ENCODE measurements at regions not wholly inside any gene's neighbourhood (a gene's known extent, or its start where the extent isn't known, plus 50 kb on each side); places are given as distances from the start of the nearest gene placed in this dataset.

DNA sequence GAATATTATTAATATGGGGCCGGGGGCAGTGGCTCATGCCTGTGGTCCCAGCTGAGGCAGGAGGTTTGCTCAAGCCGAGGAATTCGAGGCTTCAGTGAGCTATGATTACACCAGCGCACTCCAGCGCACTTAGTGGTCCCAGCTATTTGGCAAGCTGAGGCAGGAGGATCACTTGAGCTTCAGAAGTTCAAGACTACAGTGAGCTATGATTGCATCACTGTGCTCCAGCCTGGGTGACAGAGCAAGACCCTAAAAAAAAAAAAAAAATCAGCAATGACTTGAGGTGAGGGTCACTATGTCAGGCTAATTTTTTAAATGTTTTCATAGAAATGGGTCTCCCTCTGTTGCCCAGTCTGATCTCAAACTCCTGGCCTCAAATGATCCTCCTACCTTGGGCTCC, 243.4 kb downstream of the RBM19 start:
- H3K27ac ChIP-seq (ENCODE audit: poor library complexity, severe bottlenecking) = no peak overlapping the region
- DNase-seq (ENCODE audit: low spot score) (no peak), ATAC-seq (ENCODE audit: low read depth) (no peak)
- no peak overlapping the region for H3K4me3 ChIP-seq (ENCODE audit: severe bottlenecking)
- no peaks in the 10 kb centered on the region for H3K4me1 ChIP-seq (ENCODE audit: insufficient read depth, poor library complexity, severe bottlenecking)
- H3K36me3 ChIP-seq (ENCODE audit: low read depth) = no peaks in the 10 kb centered on the region
- H3K27me3 ChIP-seq (ENCODE audit: insufficient read depth, poor library complexity, severe bottlenecking) = peaks cover 20% of the 10 kb centered on the region
- H3K9me3 ChIP-seq (ENCODE audit: severe bottlenecking) = no peaks in the 10 kb centered on the region
- no peak for TF ChIP-seq CTCF (IDR thresholded peaks at IDR 0.05; ENCODE audit: poor library complexity, severe bottlenecking)

DNA sequence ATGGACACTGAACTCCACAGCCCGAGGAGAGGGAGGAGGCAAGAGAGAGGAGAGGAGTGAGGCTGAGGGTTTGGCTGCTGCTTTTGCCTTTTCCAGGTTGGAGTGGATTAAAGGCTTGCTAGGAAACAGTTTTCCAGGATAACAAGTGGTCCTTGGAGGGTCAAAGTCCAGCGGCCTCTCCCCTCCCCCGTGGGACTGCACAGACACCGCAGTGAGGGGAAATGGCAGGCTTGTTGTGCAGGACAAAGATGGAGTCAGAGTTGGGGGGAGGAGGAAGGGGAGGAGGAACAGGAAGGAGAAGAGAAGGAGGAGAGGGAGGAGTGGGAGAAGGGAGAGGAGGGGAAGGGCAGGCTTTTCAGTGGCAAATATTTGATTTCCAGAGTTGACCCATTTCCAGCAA, 245.5 kb downstream of the RBM19 start:
- no peak for ATAC-seq (ENCODE audit: low read depth)
- no peak for TF ChIP-seq CTCF (IDR thresholded peaks at IDR 0.05; ENCODE audit: poor library complexity, severe bottlenecking)
- H3K36me3 ChIP-seq (ENCODE audit: low read depth) = no peaks in the 10 kb centered on the region
- H3K4me3 ChIP-seq (ENCODE audit: severe bottlenecking) = no peak overlapping the region
- no peak overlapping the region for H3K27ac ChIP-seq (ENCODE audit: poor library complexity, severe bottlenecking)
- H3K27me3 ChIP-seq (ENCODE audit: insufficient read depth, poor library complexity, severe bottlenecking) = peaks cover 13% of the 10 kb centered on the region
- H3K4me1 ChIP-seq (ENCODE audit: insufficient read depth, poor library complexity, severe bottlenecking) = no peaks in the 10 kb centered on the region
- no peaks in the 10 kb centered on the region for H3K9me3 ChIP-seq (ENCODE audit: severe bottlenecking)
- no peak for DNase-seq (ENCODE audit: low spot score)

DNA sequence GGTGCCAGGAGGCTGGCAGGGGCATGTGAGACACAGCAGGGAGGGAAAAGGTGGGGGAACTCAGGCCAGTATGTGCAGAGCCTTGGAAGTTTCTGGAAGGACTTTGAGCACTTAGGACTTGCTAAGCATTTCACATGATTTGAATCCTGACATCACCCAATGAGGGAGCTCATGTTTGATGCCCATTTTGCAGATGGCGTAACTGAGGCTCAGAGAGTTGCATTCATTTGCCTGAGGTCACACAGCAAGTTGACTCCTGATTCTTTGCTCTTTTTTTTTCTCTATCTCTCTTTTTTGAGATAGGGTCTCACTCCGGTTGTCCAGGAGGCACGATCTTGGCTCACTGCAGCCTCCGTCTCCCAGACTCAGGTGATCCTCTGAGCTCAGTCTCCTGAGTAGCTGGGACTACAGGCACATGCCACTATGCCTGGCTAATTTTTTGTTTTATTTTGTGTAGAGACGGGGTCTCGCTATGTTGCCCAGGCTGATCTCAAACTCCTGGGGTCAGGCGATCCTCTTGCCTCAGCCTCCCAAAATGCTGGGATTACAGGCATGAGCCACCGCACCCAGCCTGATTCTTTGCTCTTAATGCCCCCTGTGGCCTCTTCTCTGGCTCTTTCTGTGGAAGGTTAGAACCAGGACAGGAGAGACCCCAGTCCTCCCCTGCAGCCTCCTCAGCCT, 246.1 kb downstream of the RBM19 start:
- ATAC-seq (ENCODE audit: low read depth) (no peak), DNase-seq (ENCODE audit: low spot score) (no peak)
- no peak for TF ChIP-seq CTCF (IDR thresholded peaks at IDR 0.05; ENCODE audit: poor library complexity, severe bottlenecking)
- no peaks in the 10 kb centered on the region for H3K9me3 ChIP-seq (ENCODE audit: severe bottlenecking)
- H3K36me3 ChIP-seq (ENCODE audit: low read depth) = no peaks in the 10 kb centered on the region
- H3K4me1 ChIP-seq (ENCODE audit: insufficient read depth, poor library complexity, severe bottlenecking) = no peaks in the 10 kb centered on the region
- no peak overlapping the region for H3K4me3 ChIP-seq (ENCODE audit: severe bottlenecking)
- no peak overlapping the region for H3K27ac ChIP-seq (ENCODE audit: poor library complexity, severe bottlenecking)
- H3K27me3 ChIP-seq (ENCODE audit: insufficient read depth, poor library complexity, severe bottlenecking) = peaks cover 7% of the 10 kb centered on the region

DNA sequence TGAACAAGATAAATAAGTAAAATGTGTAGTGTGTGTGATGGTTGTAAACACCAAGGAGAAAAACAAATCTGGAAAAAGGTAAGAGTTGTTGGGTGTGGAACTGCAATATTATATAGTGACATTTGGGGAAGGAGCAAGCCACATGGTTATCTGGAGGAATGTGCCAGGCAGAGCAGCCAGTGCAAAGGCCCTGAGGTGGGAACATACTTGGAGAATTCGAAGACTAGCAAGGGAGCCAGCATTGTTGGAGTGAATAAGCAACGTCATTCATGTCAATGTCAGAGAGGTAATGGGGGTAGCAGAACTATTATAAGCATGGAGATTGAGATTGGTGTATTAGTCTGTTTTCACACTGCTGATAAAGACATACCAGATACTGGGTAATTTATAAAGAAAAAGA, 241.5 kb upstream of the LHX5 start:
- Histone ChIP-seq H3K9me3 (ENCODE audit: severe bottlenecking) (no peaks in the 10 kb centered on the region), H3K4me1 (ENCODE audit: insufficient read depth, poor library complexity, severe bottlenecking) (no peaks in the 10 kb centered on the region)
- no peak for TF ChIP-seq CTCF (IDR thresholded peaks at IDR 0.05; ENCODE audit: poor library complexity, severe bottlenecking)

DNA sequence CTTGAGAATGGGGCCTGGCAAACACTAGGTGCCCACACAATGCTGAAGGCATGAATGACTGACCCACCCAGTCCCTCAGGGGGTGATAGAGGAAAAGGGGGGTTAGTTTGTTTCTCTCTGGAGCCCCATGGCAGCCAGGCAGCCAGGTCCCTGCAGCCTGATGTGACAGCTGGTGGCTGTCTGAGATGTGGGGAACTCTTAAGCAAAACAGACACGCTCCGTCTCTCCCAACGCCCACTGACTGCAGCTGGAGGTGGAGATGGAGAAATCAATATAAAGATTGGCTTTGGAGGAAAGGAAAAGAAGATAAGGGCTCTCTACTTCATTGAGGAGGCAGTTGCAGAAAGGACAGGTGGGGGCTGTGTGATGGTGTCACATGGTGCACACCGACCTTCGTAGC, 240.8 kb upstream of the LHX5 start:
- H3K27ac ChIP-seq (ENCODE audit: poor library complexity, severe bottlenecking) = no peak overlapping the region
- H3K9me3 ChIP-seq (ENCODE audit: severe bottlenecking) = no peaks in the 10 kb centered on the region
- no peak for TF ChIP-seq CTCF (IDR thresholded peaks at IDR 0.05; ENCODE audit: poor library complexity, severe bottlenecking)
- DNase-seq (ENCODE audit: low spot score) (no peak), ATAC-seq (ENCODE audit: low read depth) (no peak)
- no peaks in the 10 kb centered on the region for H3K36me3 ChIP-seq (ENCODE audit: low read depth)
- no peak overlapping the region for H3K4me3 ChIP-seq (ENCODE audit: severe bottlenecking)
- no peaks in the 10 kb centered on the region for H3K27me3 ChIP-seq (ENCODE audit: insufficient read depth, poor library complexity, severe bottlenecking)
- H3K4me1 ChIP-seq (ENCODE audit: insufficient read depth, poor library complexity, severe bottlenecking) = no peaks in the 10 kb centered on the region

More for the DNA sequence above, 241.5 kb upstream of the LHX5 start:
- no peak for ATAC-seq (ENCODE audit: low read depth)
- Histone ChIP-seq H3K36me3 (ENCODE audit: low read depth) (no peaks in the 10 kb centered on the region), H3K27ac (ENCODE audit: poor library complexity, severe bottlenecking) (no peak overlapping the region), H3K27me3 (ENCODE audit: insufficient read depth, poor library complexity, severe bottlenecking) (no peaks in the 10 kb centered on the region), H3K4me3 (ENCODE audit: severe bottlenecking) (no peak overlapping the region)
- no peak for DNase-seq (ENCODE audit: low spot score)

All from RWPE2 (cell line).